DOHH2 (cell line): ENCODE measurements at regions not wholly inside any gene's neighbourhood (a gene's known extent, or its start where the extent isn't known, plus 50 kb on each side); places are given as distances from the start of the nearest gene placed in this dataset.

Experiments used
- H3F3A ChIP-seq: fragments of 200-600 bp; sonication (generic), shearing (Covaris generic); 2 replicates; pipeline ENCODE4 v1.6.0; 2016; ENCODE audit warnings: antibody characterized with exemption, mild to moderate bottlenecking; ENCODE audit not compliant: control insufficient read depth, insufficient read depth
- H3K27ac ChIP-seq: fragments of 200-600 bp; sonication (generic); 2 replicates; pipeline ENCODE4 v1.5.1; 2014; ENCODE audit warnings: low read depth, mild to moderate bottlenecking, low read length, moderate library complexity
- H3K27me3 ChIP-seq: fragments of 200-600 bp; sonication (generic); 2 replicates; pipeline ENCODE4 v1.6.1; 2014; ENCODE audit warnings: mild to moderate bottlenecking, low read length, mixed read lengths; ENCODE audit not compliant: control insufficient read depth
- H3K36me3 ChIP-seq: fragments of 200-600 bp; sonication (generic); 2 replicates; pipeline ENCODE4 v1.6.1; 2014; ENCODE audit warnings: mild to moderate bottlenecking, low read length, moderate library complexity, mixed read lengths; ENCODE audit not compliant: control insufficient read depth
- H3K4me1 ChIP-seq: fragments of 200-600 bp; sonication (generic); 2 replicates; pipeline ENCODE4 v1.6.1; 2014; ENCODE audit warnings: mild to moderate bottlenecking, low read length, mixed read lengths; ENCODE audit not compliant: control insufficient read depth
- H3K4me2 ChIP-seq: fragments of 200-600 bp; sonication (generic); 2 replicates; pipeline ENCODE4 v1.6.0; 2014; ENCODE audit warnings: mild to moderate bottlenecking, low read length, moderate library complexity
- H3K4me3 ChIP-seq: fragments of 200-600 bp; sonication (generic); 2 replicates; pipeline ENCODE4 v1.5.1; 2014; ENCODE audit warnings: mild to moderate bottlenecking, low read length, mixed read lengths
- H3K79me2 ChIP-seq: fragments of 200-600 bp; sonication (generic); 2 replicates; pipeline ENCODE4 v1.6.1; 2014; ENCODE audit warnings: mild to moderate bottlenecking, low read length, mixed read lengths; ENCODE audit not compliant: control insufficient read depth
- H3K9me2 ChIP-seq: fragments of 200-600 bp; sonication (generic); replicated peaks from 2 replicates; pipeline ENCODE4 v1.6.1; 2014; ENCODE audit warnings: mild to moderate bottlenecking, low read length, mixed read lengths; ENCODE audit not compliant: control insufficient read depth
- H3K9me3 ChIP-seq: fragments of 200-600 bp; sonication (generic); 2 replicates; pipeline ENCODE4 v1.6.1; 2014; ENCODE audit warnings: antibody characterized with exemption, low read length, mixed read lengths; ENCODE audit not compliant: control insufficient read depth, insufficient read depth
- H4K20me1 ChIP-seq: fragments of 200-600 bp; sonication (generic); 2 replicates; pipeline ENCODE4 v1.6.0; 2014; ENCODE audit warnings: low read depth, mild to moderate bottlenecking, antibody characterized with exemption, low read length, moderate library complexity; ENCODE audit not compliant: control insufficient read depth, insufficient read depth
- CTCF ChIP-seq: fragments of 200-600 bp; sonication (generic); IDR thresholded peaks from one replicate; pipeline ENCODE4 v1.5.1; 2014; ENCODE audit warnings: antibody characterized with exemption, mild to moderate bottlenecking, low read depth, low read length; ENCODE audit not compliant: poor library complexity, severe bottlenecking
- EZH2phosphoT487 ChIP-seq: fragments of 200-600 bp; sonication (generic); IDR thresholded peaks from 2 replicates; pipeline ENCODE4 v1.6.1; 2017; ENCODE audit warnings: borderline replicate concordance, mild to moderate bottlenecking, antibody characterized with exemption, low read length, moderate library complexity, mixed read lengths

GRCh38 chr2:120856421-120856862 lies 120.8 kb downstream of the GLI2 start:
- no peaks in the 10 kb centered on the region for H3K9me2 ChIP-seq
- no peaks in the 10 kb centered on the region for H3K27me3 ChIP-seq
- H3F3A ChIP-seq, result no peaks in the 10 kb centered on the region
- H3K27ac ChIP-seq, result no peak overlapping the region
- H3K4me2 ChIP-seq, result no peak overlapping the region
- no peaks in the 10 kb centered on the region for H3K9me3 ChIP-seq
- no peak overlapping the region for H3K4me3 ChIP-seq
- H3K36me3 ChIP-seq, result no peaks in the 10 kb centered on the region
- TF ChIP-seq CTCF (no peak), EZH2phosphoT487 (no peak)
- no peaks in the 10 kb centered on the region for H4K20me1 ChIP-seq
- no peaks in the 10 kb centered on the region for H3K79me2 ChIP-seq
- H3K4me1 ChIP-seq, result no peaks in the 10 kb centered on the region

DNA sequence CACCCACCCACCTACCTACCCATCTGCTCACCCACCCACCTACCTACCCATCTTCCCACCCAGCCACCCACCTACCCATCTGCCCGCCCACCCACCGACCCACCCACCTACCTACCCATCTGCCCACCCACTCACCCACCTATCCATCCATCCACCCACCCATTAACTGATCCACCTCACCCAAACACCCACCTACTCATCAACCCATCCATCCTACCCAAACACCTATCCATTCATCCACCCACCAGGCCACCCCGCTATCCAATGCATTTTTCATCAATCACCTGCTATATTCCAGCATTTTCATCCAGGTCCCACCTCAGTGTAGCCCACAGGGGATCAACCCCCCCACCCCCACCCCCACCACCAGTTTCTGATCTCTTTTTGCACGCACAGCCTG lies 121.8 kb downstream of the GLI2 start:
- H4K20me1 ChIP-seq, result no peaks in the 10 kb centered on the region
- H3K9me2 ChIP-seq, result no peaks in the 10 kb centered on the region
- no peaks in the 10 kb centered on the region for H3F3A ChIP-seq
- H3K9me3 ChIP-seq, result no peaks in the 10 kb centered on the region
- H3K4me2 ChIP-seq, result no peak overlapping the region
- no peak for TF ChIP-seq CTCF
- no peak for TF ChIP-seq EZH2phosphoT487
- H3K27ac ChIP-seq, result no peak overlapping the region
- H3K4me3 ChIP-seq, result no peak overlapping the region
- no peaks in the 10 kb centered on the region for H3K36me3 ChIP-seq
- H3K27me3 ChIP-seq, result no peaks in the 10 kb centered on the region
- H3K4me1 ChIP-seq, result no peaks in the 10 kb centered on the region
- H3K79me2 ChIP-seq, result no peaks in the 10 kb centered on the region

DNA sequence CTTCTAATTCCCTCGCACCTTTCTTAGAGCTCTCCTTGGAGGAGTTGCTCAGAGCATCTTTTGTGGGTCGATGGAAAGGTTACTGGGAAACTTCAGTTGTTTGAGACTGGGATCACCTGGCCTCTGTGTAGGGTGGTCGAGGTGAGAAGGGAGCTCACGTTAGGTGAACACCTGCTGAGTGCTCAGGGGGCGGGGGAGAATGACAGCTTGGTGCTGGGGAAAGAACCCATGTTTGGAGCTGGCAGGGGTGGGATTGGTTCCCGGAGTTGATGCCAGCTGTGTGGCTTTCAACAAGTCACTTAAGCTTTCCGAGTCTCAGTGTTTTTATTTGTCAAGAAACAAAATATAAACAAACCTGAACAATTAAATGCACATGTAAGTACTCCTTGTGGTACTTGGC lies 122.3 kb downstream of the GLI2 start:
- H3K9me3 ChIP-seq, result no peaks in the 10 kb centered on the region
- no peaks in the 10 kb centered on the region for H3K36me3 ChIP-seq
- no peak overlapping the region for H3K4me2 ChIP-seq
- H3K79me2 ChIP-seq, result no peaks in the 10 kb centered on the region
- H3F3A ChIP-seq, result no peaks in the 10 kb centered on the region
- no peaks in the 10 kb centered on the region for H4K20me1 ChIP-seq
- no peaks in the 10 kb centered on the region for H3K9me2 ChIP-seq
- no peak for TF ChIP-seq CTCF
- no peak for TF ChIP-seq EZH2phosphoT487
- no peaks in the 10 kb centered on the region for H3K27me3 ChIP-seq
- no peak overlapping the region for H3K27ac ChIP-seq
- no peak overlapping the region for H3K4me3 ChIP-seq
- no peaks in the 10 kb centered on the region for H3K4me1 ChIP-seq
